K562 (cell line): ENCODE measurements at regions not wholly inside any gene's neighbourhood (a gene's known extent, or its start where the extent isn't known, plus 50 kb on each side); places are given as distances from the start of the nearest gene placed in this dataset.

ENCODE experiments used
- DPF2 ChIP-seq: fragments of 450-650 bp; IDR thresholded peaks from 2 replicates; pipeline ENCODE4 v1.6.1; 2016
- ELF1 ChIP-seq: fragments of 200-800 bp; sonication (Bioruptor generic); IDR thresholded peaks from 2 replicates; pipeline ENCODE4 v1.6.1; 2016; ENCODE audit warnings: missing genetic modification characterization, missing compliant biosample characterization
- FOSL1 ChIP-seq: fragments of 200-800 bp; sonication (Bioruptor generic); conservative IDR thresholded peaks from 2 replicates; pipeline ENCODE4 v1.6.1; 2016; ENCODE audit warnings: missing genetic modification characterization, missing compliant biosample characterization
- GABPB1 ChIP-seq: sonication (generic); formaldehyde crosslinking; IDR thresholded peaks from 2 replicates; pipeline ENCODE4 v1.8.0; 2022; ENCODE audit warnings: mild to moderate bottlenecking, missing genetic modification reagents
- JUN ChIP-seq, 2 experiments: sonication (generic) in 1 of 2; formaldehyde crosslinking in 1 of 2; IDR thresholded peaks; 2 replicates each; pipeline versions ENCODE4 v1.6.1 to v1.8.0; 2012 to 2022; ENCODE audit warnings: borderline replicate concordance in 2 of 2, mild to moderate bottlenecking in 2 of 2, improper control_type of control experiment in 1 of 2, low read depth in 1 of 2, low read length in 1 of 2, missing genetic modification reagents in 1 of 2
- KLF1 ChIP-seq: fragments of 450-650 bp; IDR thresholded peaks from 2 replicates; pipeline ENCODE4 v1.6.1; 2016; ENCODE audit warnings: missing genetic modification characterization, missing compliant biosample characterization
- MEIS2 ChIP-seq: fragments of 450-650 bp; IDR thresholded peaks from 2 replicates; pipeline ENCODE4 v1.6.1; 2014; ENCODE audit warnings: mild to moderate bottlenecking; ENCODE audit not compliant: partially characterized antibody
- NR1H2 ChIP-seq: sonication (generic); formaldehyde crosslinking; IDR thresholded peaks from 2 replicates; pipeline ENCODE4 v1.4.0; 2020; ENCODE audit warnings: mild to moderate bottlenecking, missing genetic modification reagents
- RNF2 ChIP-seq: sonication (generic); IDR thresholded peaks from 2 replicates; pipeline ENCODE4 v1.6.1; 2016
- TEAD1 ChIP-seq, 2 experiments: fragments of 450-650 bp in 1 of 2; sonication (generic) in 1 of 2; formaldehyde crosslinking; IDR thresholded peaks; 2 replicates each; pipeline versions ENCODE4 v1.4.0 to v1.8.0; 2020 to 2022; ENCODE audit warnings: mild to moderate bottlenecking in 2 of 2, missing genetic modification reagents in 1 of 2
- XRCC4 ChIP-seq: IDR thresholded peaks from one replicate; pipeline ENCODE4 v1.6.1; 2011; ENCODE audit not compliant: insufficient read depth, insufficient read length; ENCODE audit errors: extremely low read depth
- ZNF174 ChIP-seq: fragments of 250-450 bp; sonication (Bioruptor Pico); IDR thresholded peaks from 2 replicates; pipeline ENCODE4 v1.4.0; 2020; ENCODE audit warnings: mild to moderate bottlenecking
- ZNF212 ChIP-seq: fragments of 450-650 bp; formaldehyde crosslinking; IDR thresholded peaks from 2 replicates; pipeline ENCODE4 v1.4.0; 2020; ENCODE audit warnings: mild to moderate bottlenecking
- ZNF644 ChIP-seq: fragments of 200-800 bp; sonication (Bioruptor generic); IDR thresholded peaks from 2 replicates; pipeline ENCODE4 v1.6.1; 2016; ENCODE audit warnings: low read depth, missing genetic modification characterization, missing compliant biosample characterization
- TF ChIP-seq, protein P1 (sequence below): sonication (generic); formaldehyde crosslinking; IDR thresholded peaks from 2 replicates; pipeline ENCODE4 v1.8.0; 2022; ENCODE audit warnings: mild to moderate bottlenecking, missing genetic modification reagents
- TF ChIP-seq, protein P2 (sequence below), 2 experiments: IDR thresholded peaks in 1 of 2; conservative IDR thresholded peaks in 1 of 2; 2 replicates each; pipeline ENCODE4 v1.6.1; 2016; ENCODE audit warnings: low read depth in 2 of 2, mild to moderate bottlenecking in 1 of 2, missing compliant biosample characterization in 1 of 2, missing genetic modification characterization in 1 of 2, moderate library complexity in 1 of 2

DNA sequence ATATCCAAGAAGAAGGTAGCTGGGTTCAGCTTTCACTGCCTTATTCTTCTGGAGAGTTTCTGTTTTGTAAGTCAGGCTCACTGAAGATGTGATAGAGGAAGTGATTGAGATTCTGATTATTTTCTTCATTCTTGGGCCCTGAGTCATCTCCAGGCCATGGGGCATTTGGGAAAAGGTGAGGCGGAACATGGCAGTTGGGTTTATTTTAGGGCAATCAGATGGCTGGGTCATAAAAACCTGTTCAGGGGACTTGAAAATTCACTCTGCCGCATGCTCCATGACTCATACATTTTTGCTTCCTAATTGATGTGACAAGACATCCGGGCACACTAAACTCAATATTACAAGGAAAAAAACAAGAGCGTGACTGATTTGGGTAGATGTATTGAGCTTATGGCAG, 265.7 kb upstream of the KLF4 start (continued):
- TF ChIP-seq, protein P1, sequence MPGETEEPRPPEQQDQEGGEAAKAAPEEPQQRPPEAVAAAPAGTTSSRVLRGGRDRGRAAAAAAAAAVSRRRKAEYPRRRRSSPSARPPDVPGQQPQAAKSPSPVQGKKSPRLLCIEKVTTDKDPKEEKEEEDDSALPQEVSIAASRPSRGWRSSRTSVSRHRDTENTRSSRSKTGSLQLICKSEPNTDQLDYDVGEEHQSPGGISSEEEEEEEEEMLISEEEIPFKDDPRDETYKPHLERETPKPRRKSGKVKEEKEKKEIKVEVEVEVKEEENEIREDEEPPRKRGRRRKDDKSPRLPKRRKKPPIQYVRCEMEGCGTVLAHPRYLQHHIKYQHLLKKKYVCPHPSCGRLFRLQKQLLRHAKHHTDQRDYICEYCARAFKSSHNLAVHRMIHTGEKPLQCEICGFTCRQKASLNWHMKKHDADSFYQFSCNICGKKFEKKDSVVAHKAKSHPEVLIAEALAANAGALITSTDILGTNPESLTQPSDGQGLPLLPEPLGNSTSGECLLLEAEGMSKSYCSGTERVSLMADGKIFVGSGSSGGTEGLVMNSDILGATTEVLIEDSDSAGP = no peak
- TF ChIP-seq MEIS2 (peak; percentile 41), ELF1 (tag) (no peak), GABPB1 (no peak), JUN (IDR thresholded peaks at IDR 0.05; ENCODE audit: borderline replicate concordance, low read depth, low read length) (peak; percentile 43; the same call in 1 of the 2 replicates), JUN (CRISPR knock-in tag; IDR thresholded peaks at IDR 0.05; ENCODE audit: borderline replicate concordance) (no peak), TEAD1 (CRISPR knock-in tag; IDR thresholded peaks at IDR 0.05) (peak in 1 of 2 experiments; percentile 61; a peak in 1 of 4 replicates), XRCC4 (no peak), FOSL1 (tag) (peak; percentile 89), ZNF212 (CRISPR knock-in tag) (no peak), RNF2 (no peak), ZNF174 (no peak), ZNF644 (tag) (no peak), NR1H2 (CRISPR knock-in tag) (no peak), DPF2 (peak; percentile 54), KLF1 (tag) (no peak)
- TF ChIP-seq, protein P2, sequence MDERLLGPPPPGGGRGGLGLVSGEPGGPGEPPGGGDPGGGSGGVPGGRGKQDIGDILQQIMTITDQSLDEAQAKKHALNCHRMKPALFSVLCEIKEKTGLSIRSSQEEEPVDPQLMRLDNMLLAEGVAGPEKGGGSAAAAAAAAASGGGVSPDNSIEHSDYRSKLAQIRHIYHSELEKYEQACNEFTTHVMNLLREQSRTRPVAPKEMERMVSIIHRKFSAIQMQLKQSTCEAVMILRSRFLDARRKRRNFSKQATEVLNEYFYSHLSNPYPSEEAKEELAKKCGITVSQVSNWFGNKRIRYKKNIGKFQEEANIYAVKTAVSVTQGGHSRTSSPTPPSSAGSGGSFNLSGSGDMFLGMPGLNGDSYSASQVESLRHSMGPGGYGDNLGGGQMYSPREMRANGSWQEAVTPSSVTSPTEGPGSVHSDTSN (CRISPR knock-in tag; IDR thresholded peaks at IDR 0.05; ENCODE audit: low read depth) = no peak
- TF ChIP-seq, protein P2 (tag; conservative IDR thresholded peaks at IDR 0.05; ENCODE audit: low read depth) = peak; percentile 33
